SK-N-MC (cell line): ENCODE measurements at regions not wholly inside any gene's neighbourhood (a gene's known extent, or its start where the extent isn't known, plus 50 kb on each side); places are given as distances from the start of the nearest gene placed in this dataset.

Experiments
- EZH2 ChIP-seq: fragments of 200-600 bp; sonication (generic); IDR thresholded peaks from one replicate; pipeline ENCODE4 v1.6.1; 2017; ENCODE audit warnings: antibody characterized with exemption
- POLR2AphosphoS5 ChIP-seq: IDR thresholded peaks from 2 replicates; pipeline ENCODE4 v1.6.1; 2012; ENCODE audit warnings: mild to moderate bottlenecking, low read depth, low read length, borderline replicate concordance

DNA sequence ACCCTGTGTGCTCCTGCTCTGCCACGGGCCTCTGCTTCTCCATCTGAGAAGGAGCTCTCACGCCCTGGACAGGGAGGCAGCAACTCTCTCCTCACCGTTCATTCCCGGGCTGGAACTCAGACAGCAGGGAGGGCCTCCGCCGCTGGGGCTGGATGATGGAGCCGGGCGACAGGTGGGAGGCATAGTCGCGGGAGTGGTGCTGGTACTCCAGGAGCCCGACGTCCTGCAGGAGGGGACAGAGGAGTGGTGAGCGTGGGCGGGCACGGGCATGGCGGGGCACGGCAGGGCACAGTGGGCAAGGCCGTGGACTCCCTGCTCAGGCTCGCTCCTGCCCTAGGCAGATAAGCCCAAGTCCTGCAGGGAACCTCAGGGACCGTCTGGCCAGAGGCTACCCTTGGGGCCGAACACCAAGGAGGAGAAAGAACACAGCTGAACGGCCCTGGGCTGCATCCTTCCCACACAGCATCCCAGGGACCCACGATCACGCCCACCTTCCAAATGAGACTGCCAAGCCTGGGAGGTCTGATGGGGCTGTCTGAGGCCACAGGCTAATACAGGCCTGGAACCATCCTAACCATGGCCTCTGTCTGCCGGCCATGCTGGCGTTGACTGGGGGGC, 81.0 kb downstream of the NCOR2 start:
- TF ChIP-seq EZH2 (no peak), POLR2AphosphoS5 (no peak)
